ENCODE measurements at regions not wholly inside any gene's neighbourhood (a gene's known extent, or its start where the extent isn't known, plus 50 kb on each side); places are given as distances from the start of the nearest gene placed in this dataset.

GRCh38 chr1:94620345-94621031, 78.9 kb upstream of the F3 start:
- TF ChIP-seq EZH2phosphoT487 (IDR thresholded peaks at IDR 0.05; ENCODE audit: insufficient read depth, low read depth) (no peak), EZH2 (IDR thresholded peaks at IDR 0.05; ENCODE audit: insufficient read depth, poor library complexity, severe bottlenecking) (no peak)
- H3K27ac ChIP-seq: no peak overlapping the region
- no peaks in the 10 kb centered on the region for H3K36me3 ChIP-seq (ENCODE audit: low read depth)
- no peaks in the 10 kb centered on the region for H3K79me2 ChIP-seq (ENCODE audit: insufficient read depth)
- H3K27me3 ChIP-seq (replicated peaks; ENCODE audit: insufficient read depth): no peaks in the 10 kb centered on the region
- in situ Hi-C loops (cut with MboI): no loop called here
- H3K4me1 ChIP-seq (ENCODE audit: insufficient read depth): peaks cover 42% of the 10 kb centered on the region
- no peaks in the 10 kb centered on the region for H4K20me1 ChIP-seq (ENCODE audit: insufficient read depth)
- no peaks in the 10 kb centered on the region for H3K9me3 ChIP-seq (ENCODE audit: low read depth)
- no peak overlapping the region for H2AFZ ChIP-seq
- no peak overlapping the region for H3K9ac ChIP-seq
- H3F3A ChIP-seq (ENCODE audit: insufficient read depth): peaks cover 9% of the 10 kb centered on the region; the same call in 1 of the 2 replicates
- no peak overlapping the region for H3K4me3 ChIP-seq
- DNase-seq: no peak
- no peak overlapping the region for H3K4me2 ChIP-seq (ENCODE audit: unreplicated experiment)
- no peaks in the 10 kb centered on the region for H3K9me2 ChIP-seq (ENCODE audit: insufficient read depth)
- 89 to 91% methylated on average over 10 of the region's 10 CpGs for WGBS, 2 experiments (ENCODE audit: low coverage in 1 of 2, low lambda C conversion rate in 2 of 2, missing lambda C conversion rate in 2 of 2)

- Histone ChIP-seq H3K27me3 (replicated peaks; ENCODE audit: insufficient read depth) (no peaks in the 10 kb centered on the region), H3K9me3 (ENCODE audit: low read depth) (no peaks in the 10 kb centered on the region), H3K27ac (no peak overlapping the region), H3K4me3 (no peak overlapping the region), H3F3A (ENCODE audit: insufficient read depth) (peaks cover 9% of the 10 kb centered on the region; the same call in 1 of the 2 replicates), H2AFZ (no peak overlapping the region), H3K4me2 (ENCODE audit: unreplicated experiment) (no peak overlapping the region), H3K4me1 (ENCODE audit: insufficient read depth) (peaks cover 46% of the 10 kb centered on the region), H3K9me2 (ENCODE audit: insufficient read depth) (no peaks in the 10 kb centered on the region), H4K20me1 (ENCODE audit: insufficient read depth) (no peaks in the 10 kb centered on the region), H3K79me2 (ENCODE audit: insufficient read depth) (no peaks in the 10 kb centered on the region), H3K9ac (no peak overlapping the region), H3K36me3 (ENCODE audit: low read depth) (no peaks in the 10 kb centered on the region)
- WGBS, 2 experiments (ENCODE audit: low coverage in 1 of 2, low lambda C conversion rate in 2 of 2, missing lambda C conversion rate in 2 of 2): 48 to 61% methylated on average over 1 of the region's 1 CpG
- TF ChIP-seq EZH2phosphoT487 (IDR thresholded peaks at IDR 0.05; ENCODE audit: insufficient read depth, low read depth) (no peak), EZH2 (IDR thresholded peaks at IDR 0.05; ENCODE audit: insufficient read depth, poor library complexity, severe bottlenecking) (no peak)
- no peak for DNase-seq
- in situ Hi-C loops (cut with MboI): no loop called here
Measured at GRCh38 chr1:94619731-94620130, 78.2 kb upstream of the F3 start.

- no peak for DNase-seq
- Histone ChIP-seq H3K79me2 (ENCODE audit: insufficient read depth) (no peaks in the 10 kb centered on the region), H2AFZ (no peak overlapping the region), H3K4me1 (ENCODE audit: insufficient read depth) (peaks cover 40% of the 10 kb centered on the region), H3K27ac (no peak overlapping the region), H3K9me3 (ENCODE audit: low read depth) (no peaks in the 10 kb centered on the region), H3K4me3 (no peak overlapping the region), H4K20me1 (ENCODE audit: insufficient read depth) (no peaks in the 10 kb centered on the region), H3K9me2 (ENCODE audit: insufficient read depth) (no peaks in the 10 kb centered on the region), H3K9ac (no peak overlapping the region), H3K4me2 (ENCODE audit: unreplicated experiment) (no peak overlapping the region), H3K36me3 (ENCODE audit: low read depth) (no peaks in the 10 kb centered on the region), H3F3A (ENCODE audit: insufficient read depth) (peaks cover 9% of the 10 kb centered on the region; the same call in 1 of the 2 replicates), H3K27me3 (replicated peaks; ENCODE audit: insufficient read depth) (no peaks in the 10 kb centered on the region)
- WGBS, 2 experiments (ENCODE audit: low coverage in 1 of 2, low lambda C conversion rate in 2 of 2, missing lambda C conversion rate in 2 of 2): 95 to 96% methylated on average over 13 of the region's 13 CpGs
- TF ChIP-seq EZH2phosphoT487 (IDR thresholded peaks at IDR 0.05; ENCODE audit: insufficient read depth, low read depth): no peak
- TF ChIP-seq EZH2 (IDR thresholded peaks at IDR 0.05; ENCODE audit: insufficient read depth, poor library complexity, severe bottlenecking): no peak
- in situ Hi-C loops (cut with MboI): no loop called here
Measured at GRCh38 chr1:94617957-94618739, 76.6 kb upstream of the F3 start.

GRCh38 chr1:94617134-94617805, 75.7 kb upstream of the F3 start:
- Histone ChIP-seq H3K9me2 (ENCODE audit: insufficient read depth) (no peaks in the 10 kb centered on the region), H3F3A (ENCODE audit: insufficient read depth) (peaks cover 9% of the 10 kb centered on the region; the same call in 1 of the 2 replicates), H3K4me3 (no peak overlapping the region), H3K27me3 (replicated peaks; ENCODE audit: insufficient read depth) (no peaks in the 10 kb centered on the region), H4K20me1 (ENCODE audit: insufficient read depth) (no peaks in the 10 kb centered on the region), H3K4me2 (ENCODE audit: unreplicated experiment) (peak overlapping the region; percentile 31), H3K9ac (no peak overlapping the region), H3K79me2 (ENCODE audit: insufficient read depth) (no peaks in the 10 kb centered on the region), H2AFZ (no peak overlapping the region), H3K36me3 (ENCODE audit: low read depth) (no peaks in the 10 kb centered on the region), H3K4me1 (ENCODE audit: insufficient read depth) (peaks cover 32% of the 10 kb centered on the region), H3K27ac (no peak overlapping the region), H3K9me3 (ENCODE audit: low read depth) (no peaks in the 10 kb centered on the region)
- 49% methylated on average over 6 of the region's 6 CpGs for WGBS, 2 experiments (ENCODE audit: low coverage in 1 of 2, low lambda C conversion rate in 2 of 2, missing lambda C conversion rate in 2 of 2)
- DNase-seq: peak; percentile 60
- in situ Hi-C loops (cut with MboI): no loop called here
- TF ChIP-seq EZH2 (IDR thresholded peaks at IDR 0.05; ENCODE audit: insufficient read depth, poor library complexity, severe bottlenecking): no peak
